ENCODE measurements at regions not wholly inside any gene's neighbourhood (a gene's known extent, or its start where the extent isn't known, plus 50 kb on each side); places are given as distances from the start of the nearest gene placed in this dataset.

DNA sequence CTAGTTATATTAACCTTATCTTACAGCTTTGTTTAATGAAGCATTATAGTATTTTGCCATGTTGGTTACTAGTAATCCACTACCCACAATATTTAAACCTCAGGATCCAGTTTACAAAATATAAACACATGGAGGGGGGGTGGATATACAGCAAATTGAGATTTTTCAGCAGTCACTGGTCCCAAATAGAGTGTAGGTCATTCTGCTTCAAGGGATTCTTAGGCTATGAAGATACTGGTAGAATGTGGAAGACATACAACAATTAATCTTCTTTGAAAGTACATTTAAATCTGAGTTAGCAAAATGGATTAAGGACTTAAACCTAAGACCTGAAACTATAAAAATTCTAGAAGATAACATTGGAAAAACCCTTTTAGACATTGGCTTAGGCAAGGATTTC, 569.6 kb downstream of the ZNF674 start:
- ATAC-seq: no peak

DNA sequence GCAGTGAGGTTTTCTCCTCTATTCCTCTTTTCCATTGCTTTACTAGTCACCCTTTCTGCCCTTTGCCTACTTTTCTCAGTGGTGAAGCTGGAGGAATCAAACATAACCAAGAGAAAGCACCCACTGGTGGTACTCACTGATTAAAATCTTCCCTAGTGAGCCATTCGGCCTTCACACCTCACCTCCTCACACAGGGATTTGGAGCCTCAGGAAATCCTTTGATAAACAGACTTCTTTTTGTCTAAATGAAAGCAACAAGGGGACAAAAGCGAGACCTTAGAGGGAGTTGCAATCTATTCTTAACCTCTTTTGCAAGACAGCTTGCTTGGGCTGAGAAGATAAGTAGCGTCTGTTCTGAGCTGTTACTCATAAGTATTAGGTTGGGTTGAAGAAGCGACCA, 572.6 kb downstream of the ZNF674 start:
- ATAC-seq: no peak

DNA sequence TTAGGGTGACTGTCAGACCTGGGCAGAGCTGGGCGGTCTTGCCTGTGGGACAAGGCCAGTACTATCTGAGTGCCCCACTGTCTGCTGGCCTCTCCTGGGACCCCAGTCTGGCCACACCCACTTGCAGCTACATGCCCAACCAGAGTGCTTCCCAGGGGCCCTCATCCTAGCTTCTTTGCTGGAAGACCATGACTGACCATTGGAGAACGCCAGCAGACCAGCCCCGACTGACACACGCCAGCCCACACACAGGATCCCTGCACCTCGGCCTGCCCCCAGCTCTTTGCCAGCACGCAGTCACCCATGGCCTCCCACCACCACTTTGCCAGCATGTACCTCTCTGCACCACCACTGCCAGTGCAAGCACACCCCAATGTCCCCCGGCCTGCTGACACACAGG, 585.7 kb downstream of the ZNF674 start:
- no peak for ATAC-seq

DNA sequence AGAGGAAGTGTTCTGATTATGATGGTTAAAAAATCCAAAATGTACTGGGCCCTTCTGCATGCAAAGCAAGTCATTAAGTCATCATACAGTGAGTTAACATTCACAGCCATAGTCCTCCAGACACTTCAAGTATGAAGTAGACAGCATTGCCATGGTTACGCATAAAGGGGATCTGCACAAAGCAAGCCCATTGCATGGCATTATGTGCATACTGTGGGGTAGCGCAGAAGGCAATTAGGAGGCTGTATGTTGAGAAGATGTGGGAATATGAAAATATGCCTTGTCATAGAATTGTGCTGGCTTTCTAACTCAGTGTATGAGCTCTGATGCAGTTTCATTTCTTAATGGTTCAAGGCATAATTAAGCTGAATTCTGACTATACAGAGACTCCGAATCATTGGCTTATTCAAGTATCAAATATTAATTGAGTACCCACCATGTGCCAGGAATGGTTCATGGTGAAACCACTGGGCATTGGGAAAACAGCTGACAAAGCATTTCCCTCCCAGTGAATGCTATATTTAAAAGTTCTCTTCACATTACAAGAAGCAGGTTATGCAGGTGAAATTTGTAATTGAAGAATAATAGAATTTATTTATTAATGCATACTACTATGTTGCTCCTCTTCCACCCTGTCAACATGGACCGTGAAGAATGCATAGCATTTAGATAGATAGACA, 588.9 kb downstream of the ZNF674 start:
- ATAC-seq: no peak

DNA sequence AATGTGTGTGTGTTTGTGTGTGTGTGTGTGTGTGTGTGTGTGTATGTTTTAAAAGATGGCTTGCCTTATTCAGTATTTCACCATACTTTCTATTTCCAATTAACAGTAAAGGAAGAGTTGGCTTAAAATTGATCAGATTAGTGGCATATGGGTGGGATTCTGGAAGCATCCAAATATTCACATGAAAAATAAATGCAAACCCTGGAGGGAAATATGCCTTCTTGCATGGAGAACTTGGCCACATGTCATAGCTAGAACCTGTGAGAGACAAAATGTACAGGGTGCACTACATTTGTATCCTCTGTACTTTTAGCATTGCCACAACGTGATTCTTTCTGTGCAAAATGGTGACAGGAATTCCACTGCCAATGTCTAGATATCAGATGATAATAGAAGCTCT, 589.6 kb downstream of the ZNF674 start:
- no peak for ATAC-seq

DNA sequence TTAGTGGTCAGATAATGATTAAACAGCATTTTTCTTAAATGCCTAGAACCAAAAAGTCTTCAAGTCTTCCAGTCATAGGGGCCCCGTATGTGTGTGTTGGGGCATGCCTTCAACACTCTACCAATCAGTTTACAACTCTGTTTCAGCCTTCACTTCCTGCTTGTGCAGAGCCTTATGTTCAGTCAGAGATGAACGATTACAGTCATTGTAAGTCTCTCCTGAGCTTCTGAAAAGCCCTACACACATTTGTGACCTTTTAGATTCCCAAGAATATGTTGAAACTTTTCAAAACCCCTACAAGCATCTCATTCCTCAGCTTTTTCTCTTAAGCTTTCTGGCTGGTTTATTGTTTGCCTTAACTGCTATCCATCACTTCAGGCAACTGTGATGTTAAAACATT, 591.2 kb downstream of the ZNF674 start:
- no peak for ATAC-seq

DNA sequence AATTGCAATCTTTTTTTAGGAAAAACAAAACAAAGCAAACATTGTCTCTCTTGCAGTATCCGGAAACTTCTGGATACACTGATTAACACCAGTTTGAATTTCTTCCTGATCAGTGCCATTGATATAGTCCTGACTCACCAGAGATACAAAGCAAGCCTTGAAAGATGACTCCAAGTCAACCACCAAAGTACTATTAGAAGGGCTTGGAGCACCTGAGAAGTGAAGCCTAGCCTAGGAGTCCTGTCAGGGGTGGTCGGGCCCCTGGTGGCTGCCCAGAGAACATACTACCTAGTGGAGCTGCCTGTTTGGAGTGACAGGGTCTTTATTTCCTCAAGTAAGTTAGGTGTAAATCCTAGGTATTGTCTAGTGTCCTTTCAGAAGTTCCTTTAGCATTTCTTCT, 593.2 kb downstream of the ZNF674 start:
- ATAC-seq: no peak

DNA sequence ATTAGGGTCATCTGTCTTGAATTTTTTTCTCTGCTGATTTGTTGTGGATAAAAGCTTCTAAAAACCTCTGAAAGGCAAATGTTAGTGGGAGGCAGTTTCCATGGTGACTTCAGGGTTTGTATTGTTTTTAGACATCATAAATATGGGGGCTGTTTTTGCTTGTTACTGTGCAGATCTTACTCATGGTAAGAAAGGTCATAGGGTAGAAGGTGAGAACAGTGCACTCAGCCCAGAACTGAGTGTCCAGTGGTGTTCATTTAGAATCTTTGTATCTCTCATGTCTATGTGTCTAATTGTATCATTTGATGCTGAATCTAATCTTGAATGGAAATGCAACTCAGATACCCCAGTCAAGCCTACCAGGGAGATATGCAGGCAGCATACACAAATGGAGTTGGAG, 609.8 kb downstream of the ZNF674 start:
- peak in 1 of 2 donors; percentile 33 for ATAC-seq

DNA sequence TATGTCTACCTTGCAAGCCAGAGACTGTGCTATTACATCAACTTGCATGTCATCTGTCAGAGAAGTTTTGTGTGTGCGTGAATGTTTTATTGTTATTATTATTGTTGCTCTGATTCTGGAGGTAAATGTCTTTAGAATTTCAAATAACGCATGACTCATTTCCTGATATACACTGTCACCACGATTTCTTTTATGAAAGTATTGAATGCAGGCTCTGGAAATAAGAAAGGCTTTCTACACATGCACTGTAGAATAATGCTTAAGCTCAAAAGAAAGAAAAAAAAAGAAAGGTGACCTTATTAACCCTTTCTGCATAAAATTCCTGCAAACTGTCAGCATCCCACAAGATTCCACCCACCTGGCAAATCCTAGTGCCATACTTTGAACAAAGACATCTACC, 632.9 kb downstream of the ZNF674 start:
- ATAC-seq: no peak

DNA sequence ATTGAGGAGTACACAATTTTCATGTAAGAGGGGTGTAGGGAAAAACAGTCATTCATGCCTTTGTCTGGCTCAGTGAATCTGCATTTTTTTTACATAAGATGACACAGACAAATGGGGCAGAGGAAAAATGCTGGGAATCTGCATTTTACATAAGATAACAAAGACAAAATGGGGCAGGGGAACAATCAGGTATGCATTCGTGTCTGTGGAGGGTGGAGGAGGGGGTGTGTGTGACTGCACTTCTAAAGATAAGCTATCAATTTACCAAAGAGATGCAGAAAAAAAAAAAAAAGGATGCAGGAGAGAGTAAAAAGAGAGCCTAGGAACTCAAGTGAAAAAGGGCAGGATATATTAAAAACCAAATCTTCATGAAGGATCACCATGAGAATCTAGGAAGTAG, 637.4 kb downstream of the ZNF674 start:
- no peak for ATAC-seq

DNA sequence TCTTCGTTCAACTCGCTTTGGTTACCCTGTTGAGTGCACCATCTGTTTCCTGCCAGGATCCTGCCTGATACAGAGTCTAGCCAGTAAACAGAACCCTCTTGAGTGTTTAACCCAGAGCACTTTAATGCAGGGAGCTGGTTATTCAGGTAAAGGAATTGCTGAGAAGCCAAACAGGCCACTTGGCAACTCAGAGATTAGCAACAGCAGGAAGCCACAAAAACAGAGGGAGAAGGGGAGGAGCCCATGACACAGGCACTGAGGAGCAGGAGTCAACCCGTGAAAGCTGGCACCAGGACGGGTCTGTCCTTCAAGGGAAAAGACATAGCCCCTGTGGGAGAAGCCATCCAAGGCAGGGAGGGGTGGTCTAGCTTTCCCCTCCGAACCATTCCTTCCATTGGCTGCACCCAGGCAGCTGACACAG, 641.4 kb downstream of the ZNF674 start:
- ATAC-seq: no peak

DNA sequence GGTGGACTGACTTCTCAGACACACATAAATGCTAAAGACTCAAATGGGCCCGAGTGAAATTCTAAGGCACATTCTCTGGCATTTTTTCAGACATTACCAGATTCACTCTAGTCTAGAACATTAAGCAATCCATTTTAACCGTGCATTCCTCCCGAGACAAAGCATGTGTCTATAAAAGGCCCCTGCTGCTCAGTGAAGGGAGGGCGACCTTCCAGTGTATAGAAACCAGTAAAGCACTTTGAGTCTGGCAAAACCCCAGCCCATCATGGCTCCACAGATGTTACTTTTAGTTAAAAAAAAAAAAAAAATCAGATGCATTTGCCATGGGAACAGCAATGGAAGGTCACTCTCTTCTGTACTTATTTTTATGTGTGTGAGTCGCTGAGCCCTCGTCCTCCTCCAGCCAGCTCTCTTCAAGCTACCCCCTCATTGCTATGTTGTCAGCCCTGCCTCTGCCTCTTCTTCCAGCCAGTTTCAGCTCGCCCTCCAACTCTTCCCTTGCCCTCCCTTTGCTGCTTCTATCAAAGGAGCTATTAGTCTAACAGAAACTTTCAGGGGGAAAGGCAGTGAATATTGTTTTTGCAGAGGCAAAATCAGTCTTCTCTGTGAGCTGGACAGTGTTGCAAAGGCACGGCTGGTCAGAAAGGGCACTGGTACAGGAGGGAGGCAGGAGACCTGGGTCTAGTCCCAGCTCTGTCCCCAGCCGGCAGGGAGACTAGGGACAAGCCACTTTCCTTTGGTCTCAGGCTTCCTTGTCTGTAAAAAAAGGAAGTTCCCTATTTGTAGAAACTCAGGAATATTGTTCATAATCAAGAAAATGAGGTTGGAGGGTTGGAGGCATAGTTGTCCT, 644.2 kb downstream of the ZNF674 start:
- no peak for ATAC-seq

DNA sequence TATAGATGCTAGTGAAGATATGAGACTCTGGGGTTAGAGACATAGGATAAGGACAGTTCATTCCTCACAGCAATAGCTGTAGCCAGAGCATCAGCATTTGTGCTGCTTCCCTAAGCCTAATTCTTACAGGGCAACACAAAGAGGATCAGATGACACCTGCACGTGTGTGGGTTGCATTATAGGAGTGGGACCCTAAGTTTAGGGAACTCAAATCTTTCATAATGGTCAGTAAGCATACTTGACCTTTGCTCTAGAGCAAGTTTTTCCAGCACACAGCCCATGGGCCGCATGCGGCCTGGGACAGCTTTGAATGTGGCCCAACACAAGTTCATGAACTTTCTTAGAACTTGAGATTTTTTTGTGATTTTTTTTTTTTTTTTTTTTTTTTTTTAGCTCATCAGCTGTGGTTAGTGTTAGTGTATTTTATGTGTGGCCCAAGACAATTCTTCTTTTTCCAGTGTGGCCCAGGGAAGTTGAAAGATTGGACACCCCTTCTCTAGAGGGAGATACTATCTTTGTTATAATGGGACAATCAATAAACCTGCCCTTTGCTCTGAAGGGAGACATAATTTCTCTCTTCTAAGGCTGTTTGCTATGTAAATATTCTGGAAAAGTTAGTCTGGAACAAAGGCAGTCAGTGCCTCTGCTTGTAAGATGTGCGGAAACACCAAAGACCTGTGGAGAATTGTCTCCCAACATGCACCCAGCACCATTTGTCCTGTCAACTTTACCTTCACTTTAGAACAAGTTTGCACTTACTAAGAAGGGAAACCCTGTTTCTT, 650.2 kb downstream of the ZNF674 start:
- no peak for ATAC-seq

DNA sequence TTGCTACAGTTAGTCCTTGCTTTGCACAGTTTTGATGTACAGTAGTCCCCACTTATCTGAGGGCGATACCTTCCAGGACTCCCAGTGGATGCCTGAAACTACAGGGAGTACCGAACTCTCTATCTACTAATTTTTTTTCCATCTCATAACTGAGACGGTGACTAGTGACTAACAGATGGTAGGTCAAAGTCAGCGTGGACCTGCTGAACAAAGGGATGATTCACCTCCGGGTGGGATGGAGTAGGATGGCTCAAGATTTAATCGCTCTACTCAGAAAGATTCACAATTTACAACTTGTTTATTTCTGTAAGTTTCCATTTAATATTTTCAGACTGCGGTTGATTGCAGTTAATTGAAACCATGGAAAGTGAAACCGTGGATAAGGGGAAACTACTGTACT, 655.8 kb downstream of the ZNF674 start:
- no peak for ATAC-seq

DNA sequence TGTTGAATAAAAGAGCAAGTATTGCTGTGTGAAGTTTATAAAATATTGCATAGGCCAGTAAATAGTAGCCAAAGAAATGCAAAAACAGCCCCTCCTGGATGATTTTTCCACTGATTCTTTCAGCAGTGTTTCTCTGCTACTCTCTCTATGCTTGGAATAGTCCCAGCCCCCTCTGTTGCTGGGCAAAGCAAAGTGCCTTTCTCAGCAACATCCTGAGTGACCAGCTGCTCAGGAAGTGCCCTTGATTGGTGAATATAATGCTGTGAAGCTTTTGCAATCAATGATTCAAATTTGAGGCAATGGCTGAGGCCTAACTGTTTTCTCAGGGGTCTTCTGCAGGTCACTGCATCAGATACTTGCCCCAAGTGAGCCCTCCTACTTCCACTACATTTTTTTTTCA, 656.7 kb downstream of the ZNF674 start:
- ATAC-seq: no peak

DNA sequence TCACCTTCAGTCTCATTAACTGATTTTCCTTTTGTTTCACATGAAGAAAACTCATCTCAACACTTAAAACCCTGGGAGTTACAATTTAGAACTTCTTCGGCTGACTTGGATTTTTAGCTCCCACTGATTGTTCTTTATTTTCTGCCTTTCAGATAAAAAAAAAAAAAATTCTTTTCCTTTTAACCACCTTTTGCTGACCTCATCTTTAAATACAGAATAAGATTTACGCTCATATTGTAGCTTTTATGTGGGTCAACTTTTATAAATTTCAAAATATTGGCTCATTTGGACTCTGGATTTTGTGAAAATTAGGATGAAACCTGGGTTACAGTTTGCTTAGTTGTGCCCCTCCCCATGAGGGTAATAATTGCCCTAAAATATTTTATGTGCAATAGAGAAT, 659.3 kb downstream of the ZNF674 start:
- no peak for ATAC-seq

DNA sequence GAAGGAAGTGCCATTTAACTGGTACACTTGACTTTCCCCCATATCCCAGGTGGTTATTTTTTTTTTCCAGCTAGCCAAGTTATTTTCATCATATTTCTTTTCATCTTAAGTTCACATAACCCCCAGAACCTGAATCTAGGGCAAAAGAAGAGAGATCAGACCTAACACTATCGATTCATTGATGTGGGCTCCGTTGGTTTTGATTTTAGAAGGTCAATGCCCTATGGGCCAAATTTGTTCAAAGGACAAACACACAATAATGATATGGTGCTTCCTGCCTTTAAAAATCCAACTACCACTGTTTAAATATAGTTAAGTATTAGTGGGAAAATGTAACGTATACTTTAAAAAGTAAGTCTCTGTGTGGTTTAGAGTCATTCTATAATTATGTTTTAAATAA, 665.7 kb downstream of the ZNF674 start:
- ATAC-seq: no peak

DNA sequence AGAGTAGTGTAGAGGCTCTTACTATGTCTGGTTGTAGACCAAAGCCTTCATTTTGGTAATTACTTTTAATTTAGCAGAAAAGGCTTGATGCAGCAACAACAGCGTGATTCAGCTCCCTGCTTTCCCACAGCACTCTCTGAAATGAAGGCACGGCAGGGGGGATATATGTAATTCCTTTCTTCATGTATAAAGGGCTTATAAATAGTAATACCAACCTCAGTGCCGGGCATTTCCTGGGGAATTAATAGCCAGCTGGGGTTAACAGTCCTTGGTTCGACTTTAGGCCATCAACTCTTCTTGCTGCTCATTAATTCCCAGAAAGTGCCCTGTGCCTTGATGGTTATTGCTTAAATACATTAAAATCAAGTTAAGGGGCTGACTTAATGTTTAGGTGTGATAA, 669.0 kb downstream of the ZNF674 start:
- no peak for ATAC-seq

DNA sequence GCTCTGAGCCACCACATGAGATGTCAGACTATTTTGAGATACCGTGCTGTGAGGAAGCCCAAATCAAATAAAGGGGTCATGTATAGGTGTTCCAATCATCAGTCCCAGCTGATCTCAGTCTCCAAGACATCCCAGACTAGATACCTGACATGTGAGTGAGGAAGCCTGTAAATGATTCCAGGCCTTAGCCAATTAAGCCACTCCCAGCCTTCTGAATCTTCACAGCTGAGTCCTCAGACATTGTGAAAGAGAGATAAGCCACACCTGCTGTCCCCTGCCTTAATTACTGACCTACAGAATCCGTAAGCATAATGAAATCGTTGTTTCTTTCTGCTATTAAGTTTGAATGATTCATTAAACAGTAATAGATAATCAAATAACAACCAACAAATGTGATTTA, 671.4 kb downstream of the ZNF674 start:
- no peak for ATAC-seq

DNA sequence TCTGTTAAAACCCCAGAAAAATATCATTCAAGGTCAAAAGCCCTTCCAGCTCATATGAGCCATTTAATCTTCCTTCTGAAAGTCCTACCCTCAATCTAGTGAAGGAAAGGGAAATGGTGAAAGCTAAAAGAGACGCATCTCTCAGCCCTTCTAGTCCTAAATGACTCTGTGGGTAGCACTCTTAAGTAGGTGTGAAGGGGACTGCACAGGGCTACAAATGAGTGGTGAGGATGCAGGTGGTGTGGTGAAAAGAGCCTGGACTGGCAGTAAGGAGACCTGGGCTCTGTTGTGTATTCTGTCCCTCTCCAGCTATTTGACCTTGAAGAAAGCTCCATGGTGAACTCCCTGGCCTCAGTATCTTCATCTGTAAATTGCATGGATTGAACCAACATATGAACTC, 671.8 kb upstream of the DIPK2B start:
- no peak for ATAC-seq

DNA sequence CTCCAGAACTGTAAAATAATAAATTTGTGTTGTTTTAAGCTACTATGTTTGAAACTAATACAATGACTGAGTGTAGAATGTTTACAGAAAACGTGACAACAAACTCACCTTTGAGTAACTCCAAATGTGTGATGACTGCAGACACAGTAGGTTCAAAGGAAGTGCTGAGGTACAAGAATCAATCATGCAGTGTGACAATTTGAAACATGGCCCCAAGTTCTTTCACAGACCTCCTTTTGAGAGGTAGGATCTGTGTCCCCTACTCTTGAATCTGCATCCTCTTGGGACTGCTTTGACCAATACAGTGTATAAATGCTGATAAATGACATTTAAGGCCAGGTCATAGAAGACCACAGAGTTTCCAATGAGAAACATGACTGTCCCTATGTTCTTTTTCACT, 667.7 kb upstream of the DIPK2B start:
- ATAC-seq: peak in 1 of 2 donors; percentile 13

DNA sequence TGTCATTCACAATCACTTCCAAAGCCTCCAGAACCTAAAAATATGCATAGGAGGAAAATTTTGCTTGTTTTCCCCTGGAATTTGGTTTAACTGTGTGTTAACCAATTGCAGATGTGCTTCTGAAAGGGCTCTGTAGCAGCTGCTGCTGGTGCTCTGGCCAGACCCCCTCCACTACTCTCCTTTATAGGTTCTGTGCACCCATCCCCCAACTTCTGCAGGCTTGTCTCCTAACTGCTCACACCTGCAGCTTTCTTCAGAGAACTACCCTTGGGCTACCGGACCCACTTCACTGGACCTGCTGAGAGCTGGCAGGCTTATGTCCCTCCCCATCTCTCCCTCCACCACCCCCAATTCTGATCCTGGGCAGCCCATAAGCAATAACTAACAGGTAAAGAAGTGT, 662.1 kb upstream of the DIPK2B start:
- no peak for ATAC-seq

DNA sequence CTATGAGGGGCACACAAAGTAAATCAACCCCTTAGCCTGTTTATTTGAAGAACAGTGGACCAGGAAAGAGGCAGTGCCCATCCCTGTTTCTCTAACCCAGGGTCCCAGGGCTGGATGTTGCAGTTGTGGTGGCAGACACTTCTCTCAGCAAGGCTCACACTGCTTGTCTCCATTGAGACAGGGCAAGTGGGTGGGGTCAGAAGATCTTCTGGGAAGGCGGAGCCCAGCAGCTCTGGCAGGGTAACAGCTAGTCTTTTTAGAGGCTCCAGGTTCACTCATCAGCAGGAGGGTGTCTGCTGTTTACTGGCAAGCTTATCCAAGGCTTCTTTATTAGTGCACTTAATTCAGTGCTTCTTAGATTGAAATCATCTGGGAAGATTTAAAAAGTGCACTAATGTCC, 659.8 kb upstream of the DIPK2B start:
- ATAC-seq: no peak

DNA sequence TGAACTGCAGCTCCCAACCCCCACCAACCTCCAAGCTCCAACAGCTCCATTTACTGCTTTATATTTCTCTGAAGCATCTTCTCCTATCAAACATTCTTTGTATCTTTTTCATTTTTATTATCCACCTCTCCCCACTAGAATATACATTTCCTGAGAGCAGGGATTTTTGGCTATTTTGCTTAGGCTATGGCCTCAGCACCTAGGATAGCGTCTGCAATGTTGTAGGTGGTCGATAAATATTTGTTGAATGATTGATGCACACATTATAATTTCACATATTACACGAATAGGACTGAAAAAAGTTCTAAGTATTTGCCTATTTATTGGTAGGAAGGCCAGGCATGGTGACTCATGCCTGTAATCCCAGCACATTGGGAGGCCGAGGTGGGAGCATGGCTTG, 658.7 kb upstream of the DIPK2B start:
- no peak for ATAC-seq
